Endothelial cell of umbilical vein (primary cell): ENCODE measurements at regions not wholly inside any gene's neighbourhood (a gene's known extent, or its start where the extent isn't known, plus 50 kb on each side); places are given as distances from the start of the nearest gene placed in this dataset.

ENCODE experiments used
- BruUV-seq: library from RNA; stranded (reverse); fragments of 400-500 nt; replicated peaks from 2 replicates; lab custom pipeline; 2021; lab: Mats Ljungman, UMichigan
- CTCF ChIA-PET: fragments of 300-600, 350-600 bp; sonication (Branson Sonifier 250); formaldehyde crosslinking; loops from one replicate; lab custom pipeline; 2021; ENCODE audit warnings: antibody characterized with exemption, inconsistent platforms; lab: Charles Lee
- POLR2A ChIA-PET: fragments of 300-600, 350-600 bp; sonication (Branson Sonifier 250); formaldehyde crosslinking; loops from one replicate; lab custom pipeline; 2021; ENCODE audit warnings: antibody characterized with exemption, inconsistent platforms; lab: Charles Lee
- DNase-seq: peaks from one replicate; pipeline ENCODE4 v3.0.0-alpha.2; 2011; ENCODE audit warnings: low read depth, low spot score
- FAIRE-seq: peaks from 2 replicates; lab custom pipeline; 2011; peaks lifted over from hg19 to GRCh38; lab: Jason Lieb, UNC
- H2AFZ ChIP-seq: 2 replicates; pipeline ENCODE4 v1.6.0; 2012; ENCODE audit warnings: low read depth, low read length, control low read depth, inconsistent platforms
- H3K27ac ChIP-seq: 2 replicates; pipeline ENCODE4 v1.5.1; 2011; ENCODE audit warnings: low read depth, mild to moderate bottlenecking, control low read depth, low read length, moderate library complexity; ENCODE audit not compliant: insufficient read depth
- H3K27me3 ChIP-seq, 2 experiments: 2 replicates each; pipeline versions ENCODE4 v1.6.0 to v1.6.1; 2011; ENCODE audit warnings: low read length in 2 of 2, mixed read lengths in 1 of 2; ENCODE audit not compliant: control insufficient read depth in 2 of 2, insufficient read depth in 2 of 2
- H3K36me3 ChIP-seq, 2 experiments: 2 replicates in 1 of 2; 3 replicates in 1 of 2; pipeline ENCODE4 v1.5.1; 2011; ENCODE audit warnings: low read length in 2 of 2, mild to moderate bottlenecking in 1 of 2, moderate library complexity in 1 of 2; ENCODE audit not compliant: control insufficient read depth in 2 of 2, insufficient read depth in 2 of 2; ENCODE audit errors: extremely low read depth in 1 of 2
- H3K4me1 ChIP-seq: 3 replicates; pipeline ENCODE4 v1.5.1; 2011; ENCODE audit warnings: mild to moderate bottlenecking, low read length; ENCODE audit not compliant: control insufficient read depth, insufficient read depth; ENCODE audit errors: extremely low read depth
- H3K4me2 ChIP-seq: 2 replicates; pipeline ENCODE4 v1.6.1; 2011; ENCODE audit warnings: low read length, control low read depth, mixed read lengths; ENCODE audit not compliant: insufficient read depth
- H3K4me3 ChIP-seq, 3 experiments: fragments of 200-600 bp in 1 of 3; sonication (generic), shearing (Covaris generic) in 1 of 3; replicated peaks in 1 of 3; 2 replicates each; pipeline ENCODE4 v1.5.1; 2011 to 2016; ENCODE audit warnings: control low read depth in 3 of 3, low read length in 3 of 3, mild to moderate bottlenecking in 2 of 3, inconsistent platforms in 1 of 3, low read depth in 1 of 3, moderate library complexity in 1 of 3; ENCODE audit not compliant: insufficient read depth in 1 of 3
- H3K79me2 ChIP-seq: 2 replicates; pipeline ENCODE4 v1.6.0; 2012; ENCODE audit warnings: low read length, inconsistent platforms; ENCODE audit not compliant: control insufficient read depth, insufficient read depth
- H3K9ac ChIP-seq: replicated peaks from 2 replicates; pipeline ENCODE3; 2011; ENCODE audit warnings: low read length, control low read depth; ENCODE audit not compliant: insufficient read depth; ENCODE audit errors: extremely low read depth
- H3K9me1 ChIP-seq: replicated peaks from 3 replicates; pipeline ENCODE4 v1.6.0; 2011; ENCODE audit warnings: mild to moderate bottlenecking, low read length; ENCODE audit not compliant: control insufficient read depth, insufficient read depth; ENCODE audit errors: extremely low read depth
- H3K9me3 ChIP-seq: replicated peaks from 2 replicates; pipeline ENCODE4 v1.5.1; 2012; ENCODE audit warnings: low read length, inconsistent platforms; ENCODE audit not compliant: control insufficient read depth, insufficient read depth
- H4K20me1 ChIP-seq: replicated peaks from 2 replicates; pipeline ENCODE3; 2011; ENCODE audit warnings: mild to moderate bottlenecking, low read length; ENCODE audit not compliant: control insufficient read depth, insufficient read depth; ENCODE audit errors: extremely low read depth
- EZH2 ChIP-seq: IDR thresholded peaks from 2 replicates; pipeline ENCODE4 v1.6.1; 2012; ENCODE audit warnings: borderline replicate concordance, low read depth, mild to moderate bottlenecking, moderate library complexity, low read length, inconsistent platforms; ENCODE audit not compliant: severe bottlenecking
- FOS ChIP-seq: IDR thresholded peaks from 2 replicates; pipeline ENCODE4 v1.6.1; 2011; ENCODE audit warnings: mild to moderate bottlenecking, low read length, moderate library complexity, borderline replicate concordance; ENCODE audit not compliant: insufficient read depth
- GATA2 ChIP-seq: IDR thresholded peaks from 2 replicates; pipeline ENCODE4 v1.7.0; 2011; ENCODE audit warnings: low read depth, mild to moderate bottlenecking, moderate library complexity, mixed read lengths, low read length; ENCODE audit not compliant: insufficient read length, insufficient read depth
- JUN ChIP-seq: IDR thresholded peaks from 2 replicates; pipeline ENCODE4 v1.6.1; 2011; ENCODE audit warnings: borderline replicate concordance, low read depth; ENCODE audit not compliant: insufficient read length, insufficient read depth
- MAX ChIP-seq: IDR thresholded peaks from 2 replicates; pipeline ENCODE4 v1.6.1; 2011; ENCODE audit not compliant: insufficient read depth, insufficient read length
- MYC ChIP-seq: IDR thresholded peaks from one replicate; pipeline ENCODE4 v1.6.1; 2011; ENCODE audit warnings: mild to moderate bottlenecking, low read depth, low read length
- POLR2A ChIP-seq: IDR thresholded peaks from 2 replicates; pipeline ENCODE4 v1.6.1; 2012; ENCODE audit warnings: low read depth, mild to moderate bottlenecking, control low read depth, low read length
- POLR2AphosphoS5 ChIP-seq: IDR thresholded peaks from 2 replicates; pipeline ENCODE4 v1.6.1; 2012; ENCODE audit warnings: low read depth, mild to moderate bottlenecking, control low read depth, low read length, moderate library complexity; ENCODE audit not compliant: insufficient read depth
- dilution Hi-C: fragments of 300-500 bp; cut with MboI; formaldehyde crosslinking; loops from one replicate; pipeline ENCODE4 v1.15.0; 2019; ENCODE audit warnings: low sequenced_read_pairs; ENCODE audit not compliant: extremely low pct_ligation_motif_present
- intact Hi-C: fragments of 100-400 bp; cut with micrococcal nuclease; formaldehyde crosslinking; loops from one replicate; pipeline ENCODE4 v1.10.0; 2022

- POLR2A ChIA-PET, result no interaction called here
- dilution Hi-C loops, result no loop called here
- Histone ChIP-seq H3K79me2 (no peaks in the 10 kb centered on the region), H3K27ac (no peak overlapping the region), H3K4me3 (no peak overlapping the region), H3K9me1 (no peaks in the 10 kb centered on the region), H3K9ac (no peak overlapping the region), H3K27me3 (no peaks in the 10 kb centered on the region), H2AFZ (no peak overlapping the region), H3K9me3 (no peaks in the 10 kb centered on the region), H3K4me1 (no peaks in the 10 kb centered on the region), H3K4me2 (no peak overlapping the region), H4K20me1 (no peaks in the 10 kb centered on the region), H3K36me3 (no peaks in the 10 kb centered on the region)
- DNase-seq (no peak), FAIRE-seq (no peak)
- TF ChIP-seq GATA2, result no peak
- no peak for TF ChIP-seq EZH2
- TF ChIP-seq POLR2A, result no peak
- TF ChIP-seq MAX, result no peak
- TF ChIP-seq MYC, result no peak
- no peak for TF ChIP-seq JUN
- TF ChIP-seq POLR2AphosphoS5, result no peak
- CTCF ChIA-PET, result interaction anchor here (1.2 kb wide), 1 partner anchor 53 kb away, joined by 3 read pairs; no protein-coding TSS in a partner anchor
- no TSS peak for BruUV-seq
- intact Hi-C loops, result no loop called here
These were observed 494.7 kb downstream of the TRAM1L1 start for GRCh38 chr4:116590648-116591047.

GRCh38 chr4:116588783-116589182, 496.6 kb downstream of the TRAM1L1 start:
- intact Hi-C loops, result loop anchor here (5.0 kb wide), 1 partner anchor 1444 kb away; the partner anchor contains the start of gene NDST3
- no peaks in the 10 kb centered on the region for H3K4me1 ChIP-seq
- H3K4me3 ChIP-seq, result no peak overlapping the region
- H3K27ac ChIP-seq, result no peak overlapping the region
- CTCF ChIA-PET, result interaction anchor here (1.5 kb wide), 1 partner anchor 12 kb away, joined by 3 read pairs; no protein-coding TSS in a partner anchor
- POLR2A ChIA-PET, result no interaction called here
- no peak overlapping the region for H2AFZ ChIP-seq
- no peaks in the 10 kb centered on the region for H3K9me3 ChIP-seq
- no peak for FAIRE-seq
- H4K20me1 ChIP-seq, result no peaks in the 10 kb centered on the region
- dilution Hi-C loops, result no loop called here
- no peaks in the 10 kb centered on the region for H3K27me3 ChIP-seq
- no peak for TF ChIP-seq FOS
- TF ChIP-seq MAX, result no peak
- TF ChIP-seq MYC, result no peak
- H3K9ac ChIP-seq, result no peak overlapping the region
- H3K9me1 ChIP-seq, result no peaks in the 10 kb centered on the region
- no peaks in the 10 kb centered on the region for H3K36me3 ChIP-seq
- H3K79me2 ChIP-seq, result no peaks in the 10 kb centered on the region
- no TSS peak for BruUV-seq
- no peak for DNase-seq
- H3K4me2 ChIP-seq, result no peak overlapping the region
